ENCODE measurements at regions not wholly inside any gene's neighbourhood (a gene's known extent, or its start where the extent isn't known, plus 50 kb on each side); places are given as distances from the start of the nearest gene placed in this dataset.
A peak's percentile ranks its signal among the peaks of the same experiment; 100 is the strongest.

GRCh38 chrX:111003118-111003517 is 92.9 kb upstream of the PAK3 start:
- H3K27ac ChIP-seq (ENCODE audit: low read depth, low read length), result no peak overlapping the region
- Mint-ChIP-seq H3K27ac (no peak overlapping the region), H3K27me3 (peaks cover 0 to 4% of the 10 kb centered on the region in 2 donors), H3K9me3 (no peaks in the 10 kb centered on the region), H3K4me1 (no peaks in the 10 kb centered on the region), H3K36me3 (no peaks in the 10 kb centered on the region), H3K4me3 (no peak overlapping the region)
- DNase-seq, result no peak
- POLR2A ChIA-PET (ENCODE audit: partially characterized antibody), result no interaction called here
- no peaks in the 10 kb centered on the region for H3K9me3 ChIP-seq (ENCODE audit: control insufficient read depth in 1 of 2, low read length in 2 of 2)
- H3K4me3 ChIP-seq (ENCODE audit: low read length in 2 of 2), result no peak overlapping the region
- intact Hi-C loops (cut with micrococcal nuclease), result no loop called here
- H3K4me1 ChIP-seq (ENCODE audit: insufficient read depth, low read length), result no peaks in the 10 kb centered on the region
- CTCF ChIA-PET (ENCODE audit: partially characterized antibody), result interaction anchor here (1.2 kb wide), 1 partner anchor 97 kb away, joined by 3 read pairs; no protein-coding TSS in a partner anchor
- no peaks in the 10 kb centered on the region for H3K36me3 ChIP-seq (ENCODE audit: insufficient read depth, low read length)
- no peaks in the 10 kb centered on the region for H3K27me3 ChIP-seq (ENCODE audit: insufficient read depth, low read length)

GRCh38 chrX:110992611-110993010 is 103.4 kb upstream of the PAK3 start:
- Mint-ChIP-seq H3K36me3 (no peaks in the 10 kb centered on the region), H3K27ac (no peak overlapping the region), H3K4me1 (no peaks in the 10 kb centered on the region), H3K27me3 (peaks cover 6 to 10% of the 10 kb centered on the region in 2 donors), H3K9me3 (no peaks in the 10 kb centered on the region), H3K4me3 (no peak overlapping the region)
- Histone ChIP-seq H3K36me3 (ENCODE audit: insufficient read depth, low read length) (no peaks in the 10 kb centered on the region), H3K27me3 (ENCODE audit: insufficient read depth, low read length) (no peaks in the 10 kb centered on the region), H3K4me3 (ENCODE audit: low read length in 2 of 2) (no peak overlapping the region), H3K27ac (ENCODE audit: low read depth, low read length) (no peak overlapping the region), H3K4me1 (ENCODE audit: insufficient read depth, low read length) (no peaks in the 10 kb centered on the region), H3K9me3 (ENCODE audit: control insufficient read depth in 1 of 2, low read length in 2 of 2) (no peaks in the 10 kb centered on the region)
- ChIA-PET CTCF (ENCODE audit: partially characterized antibody) (interaction anchor here (1.3 to 2.3 kb wide), 2 partner anchors 104 to 108 kb away, joined by 5 to 6 read pairs; partner anchors contain the start of gene PAK3), POLR2A (ENCODE audit: partially characterized antibody) (no interaction called here)
- intact Hi-C loops (cut with micrococcal nuclease), result loop anchor here (1.0 to 5.0 kb wide), 2 partner anchors 252 to 455 kb away; no protein-coding TSS in a partner anchor
- DNase-seq, result peak; percentile 13 to 37 (median 33)

GRCh38 chrX:110989869-110990268 is 106.1 kb upstream of the PAK3 start:
- no peaks in the 10 kb centered on the region for H3K36me3 ChIP-seq (ENCODE audit: insufficient read depth, low read length)
- Mint-ChIP-seq H3K9me3 (peaks cover 0 to 2% (median 0%) of the 10 kb centered on the region in 8 donors), H3K27ac (no peak overlapping the region), H3K36me3 (no peaks in the 10 kb centered on the region), H3K4me3 (no peak overlapping the region), H3K4me1 (no peaks in the 10 kb centered on the region), H3K27me3 (peaks cover 8 to 9% of the 10 kb centered on the region in 2 donors)
- no peak for DNase-seq
- intact Hi-C loops (cut with micrococcal nuclease), result loop anchor here (5.0 kb wide), 1 partner anchor 457 kb away; no protein-coding TSS in a partner anchor
- CTCF ChIA-PET (ENCODE audit: partially characterized antibody), result interaction anchor here (1.3 to 3.3 kb wide), 2 partner anchors 110 to 254 kb away, joined by 3 to 16 read pairs; no protein-coding TSS in a partner anchor
- H3K4me3 ChIP-seq (ENCODE audit: low read length in 2 of 2), result no peak overlapping the region
- POLR2A ChIA-PET (ENCODE audit: partially characterized antibody), result no interaction called here
- no peaks in the 10 kb centered on the region for H3K27me3 ChIP-seq (ENCODE audit: insufficient read depth, low read length)
- H3K4me1 ChIP-seq (ENCODE audit: insufficient read depth, low read length), result no peaks in the 10 kb centered on the region
- no peak overlapping the region for H3K27ac ChIP-seq (ENCODE audit: low read depth, low read length)
- no peaks in the 10 kb centered on the region for H3K9me3 ChIP-seq (ENCODE audit: control insufficient read depth in 1 of 2, low read length in 2 of 2)

GRCh38 chrX:110989447-110989846 is 106.5 kb upstream of the PAK3 start:
- ChIA-PET CTCF (ENCODE audit: partially characterized antibody) (interaction anchor here (3.3 kb wide), 1 partner anchor 111 kb away, joined by 16 read pairs; no protein-coding TSS in a partner anchor), POLR2A (ENCODE audit: partially characterized antibody) (no interaction called here)
- no peaks in the 10 kb centered on the region for H3K36me3 Mint-ChIP-seq
- intact Hi-C loops (cut with micrococcal nuclease), result no loop called here
- Histone ChIP-seq H3K27ac (ENCODE audit: low read depth, low read length) (no peak overlapping the region), H3K4me1 (ENCODE audit: insufficient read depth, low read length) (no peaks in the 10 kb centered on the region), H3K4me3 (ENCODE audit: low read length in 2 of 2) (no peak overlapping the region), H3K9me3 (ENCODE audit: control insufficient read depth in 1 of 2, low read length in 2 of 2) (no peaks in the 10 kb centered on the region), H3K36me3 (ENCODE audit: insufficient read depth, low read length) (no peaks in the 10 kb centered on the region), H3K27me3 (ENCODE audit: insufficient read depth, low read length) (no peaks in the 10 kb centered on the region)
- peaks cover 9 to 10% of the 10 kb centered on the region in 2 donors for H3K27me3 Mint-ChIP-seq
- no peak overlapping the region for H3K27ac Mint-ChIP-seq
- H3K4me3 Mint-ChIP-seq, result no peak overlapping the region
- H3K4me1 Mint-ChIP-seq, result no peaks in the 10 kb centered on the region
- peaks cover 0 to 2% (median 0%) of the 10 kb centered on the region in 8 donors for H3K9me3 Mint-ChIP-seq
- peak in 1 of 5 donors; percentile 24 for DNase-seq

- intact Hi-C loops (cut with micrococcal nuclease), result no loop called here
- no peak overlapping the region for H3K4me3 Mint-ChIP-seq
- H3K27me3 Mint-ChIP-seq, result peaks cover 9 to 10% of the 10 kb centered on the region in 2 donors
- Histone ChIP-seq H3K36me3 (ENCODE audit: insufficient read depth, low read length) (no peaks in the 10 kb centered on the region), H3K9me3 (ENCODE audit: control insufficient read depth in 1 of 2, low read length in 2 of 2) (no peaks in the 10 kb centered on the region), H3K4me1 (ENCODE audit: insufficient read depth, low read length) (no peaks in the 10 kb centered on the region), H3K4me3 (ENCODE audit: low read length in 2 of 2) (no peak overlapping the region), H3K27me3 (ENCODE audit: insufficient read depth, low read length) (no peaks in the 10 kb centered on the region), H3K27ac (ENCODE audit: low read depth, low read length) (no peak overlapping the region)
- no peak overlapping the region for H3K27ac Mint-ChIP-seq
- no peaks in the 10 kb centered on the region for H3K36me3 Mint-ChIP-seq
- H3K4me1 Mint-ChIP-seq, result no peaks in the 10 kb centered on the region
- POLR2A ChIA-PET (ENCODE audit: partially characterized antibody), result no interaction called here
- no peak for DNase-seq
- peaks cover 0 to 2% (median 0%) of the 10 kb centered on the region in 8 donors for H3K9me3 Mint-ChIP-seq
- CTCF ChIA-PET (ENCODE audit: partially characterized antibody), result no interaction called here
Measured at GRCh38 chrX:110987292-110987691, 108.7 kb upstream of the PAK3 start.

- Mint-ChIP-seq H3K27me3 (peaks cover 6 to 9% of the 10 kb centered on the region in 2 donors), H3K27ac (no peak overlapping the region), H3K4me1 (no peaks in the 10 kb centered on the region), H3K4me3 (no peak overlapping the region), H3K36me3 (no peaks in the 10 kb centered on the region), H3K9me3 (peaks cover 0 to 2% (median 0%) of the 10 kb centered on the region in 8 donors)
- Histone ChIP-seq H3K9me3 (ENCODE audit: control insufficient read depth in 1 of 2, low read length in 2 of 2) (no peaks in the 10 kb centered on the region), H3K27ac (ENCODE audit: low read depth, low read length) (no peak overlapping the region), H3K4me3 (ENCODE audit: low read length in 2 of 2) (no peak overlapping the region), H3K27me3 (ENCODE audit: insufficient read depth, low read length) (no peaks in the 10 kb centered on the region), H3K36me3 (ENCODE audit: insufficient read depth, low read length) (no peaks in the 10 kb centered on the region), H3K4me1 (ENCODE audit: insufficient read depth, low read length) (no peaks in the 10 kb centered on the region)
- DNase-seq, result no peak
- intact Hi-C loops (cut with micrococcal nuclease), result no loop called here
- ChIA-PET POLR2A (ENCODE audit: partially characterized antibody) (no interaction called here), CTCF (ENCODE audit: partially characterized antibody) (no interaction called here)
Measured at GRCh38 chrX:110985470-110985869, 110.5 kb upstream of the PAK3 start.

- intact Hi-C loops (cut with micrococcal nuclease), result no loop called here
- Mint-ChIP-seq H3K4me3 (no peak overlapping the region), H3K4me1 (no peaks in the 10 kb centered on the region), H3K27ac (no peak overlapping the region), H3K27me3 (peaks cover 5 to 6% of the 10 kb centered on the region in 2 donors), H3K9me3 (peaks cover 0 to 2% (median 0%) of the 10 kb centered on the region in 8 donors), H3K36me3 (no peaks in the 10 kb centered on the region)
- Histone ChIP-seq H3K4me1 (ENCODE audit: insufficient read depth, low read length) (no peaks in the 10 kb centered on the region), H3K27ac (ENCODE audit: low read depth, low read length) (no peak overlapping the region), H3K9me3 (ENCODE audit: control insufficient read depth in 1 of 2, low read length in 2 of 2) (no peaks in the 10 kb centered on the region), H3K27me3 (ENCODE audit: insufficient read depth, low read length) (no peaks in the 10 kb centered on the region), H3K36me3 (ENCODE audit: insufficient read depth, low read length) (no peaks in the 10 kb centered on the region), H3K4me3 (ENCODE audit: low read length in 2 of 2) (no peak overlapping the region)
- POLR2A ChIA-PET (ENCODE audit: partially characterized antibody), result no interaction called here
- CTCF ChIA-PET (ENCODE audit: partially characterized antibody), result no interaction called here
- no peak for DNase-seq
Measured at GRCh38 chrX:110983024-110983423, 113.0 kb upstream of the PAK3 start.
